NCI-H2107 treated with DMSO at 0.1 percent for 48 hours (cell line): ENCODE measurements at regions not wholly inside any gene's neighbourhood (a gene's known extent, or its start where the extent isn't known, plus 50 kb on each side); places are given as distances from the start of the nearest gene placed in this dataset.
"Not testable (repeated sequence)": the region's sequence is repeated elsewhere in the genome, so short reads cannot be mapped to it uniquely, and the experiment has no call there.

Experiments
- DNase-seq: peaks from one replicate; lab custom pipeline; 2025; ENCODE audit not compliant: unreplicated experiment; lab: John Stamatoyannopoulos, UW

- DNase-seq: no peak
Measured at GRCh38 chr9:90466441-90466840, 176.2 kb downstream of the DIRAS2 start.

GRCh38 chr9:90469435-90469834 is 173.2 kb downstream of the DIRAS2 start:
- DNase-seq: no peak

- DNase-seq: no peak
Measured at GRCh38 chr9:90469865-90470387, 172.7 kb downstream of the DIRAS2 start.

GRCh38 chr9:90476058-90476457 is 166.6 kb downstream of the DIRAS2 start:
- DNase-seq: no peak

GRCh38 chr9:90477535-90477934 is 165.1 kb downstream of the DIRAS2 start:
- DNase-seq: no peak

- no peak for DNase-seq
Measured at GRCh38 chr9:90478821-90479220, 163.8 kb downstream of the DIRAS2 start.

GRCh38 chr9:90485028-90485427 is 157.6 kb downstream of the DIRAS2 start:
- no peak for DNase-seq

- no peak for DNase-seq
Measured at GRCh38 chr9:90489066-90489465, 153.6 kb downstream of the DIRAS2 start.

GRCh38 chr9:90499761-90500160 is 142.9 kb downstream of the DIRAS2 start:
- no peak for DNase-seq

- no peak for DNase-seq
Measured at GRCh38 chr9:90502134-90502533, 140.5 kb downstream of the DIRAS2 start.

- DNase-seq: no peak
Measured at GRCh38 chr9:90504486-90504885, 138.1 kb downstream of the DIRAS2 start.

GRCh38 chr9:90505695-90506094 is 136.9 kb downstream of the DIRAS2 start:
- DNase-seq: no peak

GRCh38 chr9:90506402-90506801 is 136.2 kb downstream of the DIRAS2 start:
- not testable (repeated sequence) for DNase-seq

- DNase-seq: no peak
Measured at GRCh38 chr9:90507621-90508020, 135.0 kb downstream of the DIRAS2 start.

- DNase-seq: no peak
Measured at GRCh38 chr9:90508940-90509339, 133.7 kb downstream of the DIRAS2 start.

GRCh38 chr9:90511711-90512110 is 130.9 kb downstream of the DIRAS2 start:
- no peak for DNase-seq

- DNase-seq: no peak
Measured at GRCh38 chr9:90514877-90515276, 127.7 kb downstream of the DIRAS2 start.

- no peak for DNase-seq
Measured at GRCh38 chr9:90515510-90515909, 127.1 kb downstream of the DIRAS2 start.

GRCh38 chr9:90517103-90517502 is 125.5 kb downstream of the DIRAS2 start:
- DNase-seq: no peak

- no peak for DNase-seq
Measured at GRCh38 chr9:90521811-90522570, 120.6 kb downstream of the DIRAS2 start.

GRCh38 chr9:90523958-90524357 is 118.7 kb downstream of the DIRAS2 start:
- DNase-seq: no peak

- DNase-seq: no peak
Measured at GRCh38 chr9:90526386-90526785, 116.2 kb downstream of the DIRAS2 start.

- DNase-seq: not testable (repeated sequence)
Measured at GRCh38 chr9:90536094-90536493, 106.5 kb downstream of the DIRAS2 start.
